ENCODE measurements at regions not wholly inside any gene's neighbourhood (a gene's known extent, or its start where the extent isn't known, plus 50 kb on each side); places are given as distances from the start of the nearest gene placed in this dataset.

DNA sequence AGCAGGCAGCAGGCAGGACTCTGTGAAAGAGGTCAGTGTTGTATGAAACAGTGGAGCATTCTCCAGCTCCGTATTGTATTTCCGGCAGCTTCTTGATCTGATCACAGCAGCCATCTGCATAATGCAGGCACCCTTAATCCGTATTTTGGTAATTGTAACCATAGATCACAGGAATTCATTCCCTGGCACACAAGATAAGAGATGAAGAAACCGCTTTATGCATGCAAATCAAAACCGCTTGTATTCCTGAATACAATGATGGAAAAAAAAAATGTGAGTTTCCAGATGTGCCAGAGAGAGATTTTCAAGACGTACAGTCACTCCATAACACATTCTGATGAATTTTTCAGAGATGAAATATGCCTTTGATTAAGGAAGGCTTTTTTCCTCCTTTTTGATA is 221.3 kb downstream of the ACKR3 start (continued):
- TF ChIP-seq NEUROD1 (IDR thresholded peaks at IDR 0.05; ENCODE audit: borderline replicate concordance, low read depth, low read length, partially characterized antibody): no peak

DNA sequence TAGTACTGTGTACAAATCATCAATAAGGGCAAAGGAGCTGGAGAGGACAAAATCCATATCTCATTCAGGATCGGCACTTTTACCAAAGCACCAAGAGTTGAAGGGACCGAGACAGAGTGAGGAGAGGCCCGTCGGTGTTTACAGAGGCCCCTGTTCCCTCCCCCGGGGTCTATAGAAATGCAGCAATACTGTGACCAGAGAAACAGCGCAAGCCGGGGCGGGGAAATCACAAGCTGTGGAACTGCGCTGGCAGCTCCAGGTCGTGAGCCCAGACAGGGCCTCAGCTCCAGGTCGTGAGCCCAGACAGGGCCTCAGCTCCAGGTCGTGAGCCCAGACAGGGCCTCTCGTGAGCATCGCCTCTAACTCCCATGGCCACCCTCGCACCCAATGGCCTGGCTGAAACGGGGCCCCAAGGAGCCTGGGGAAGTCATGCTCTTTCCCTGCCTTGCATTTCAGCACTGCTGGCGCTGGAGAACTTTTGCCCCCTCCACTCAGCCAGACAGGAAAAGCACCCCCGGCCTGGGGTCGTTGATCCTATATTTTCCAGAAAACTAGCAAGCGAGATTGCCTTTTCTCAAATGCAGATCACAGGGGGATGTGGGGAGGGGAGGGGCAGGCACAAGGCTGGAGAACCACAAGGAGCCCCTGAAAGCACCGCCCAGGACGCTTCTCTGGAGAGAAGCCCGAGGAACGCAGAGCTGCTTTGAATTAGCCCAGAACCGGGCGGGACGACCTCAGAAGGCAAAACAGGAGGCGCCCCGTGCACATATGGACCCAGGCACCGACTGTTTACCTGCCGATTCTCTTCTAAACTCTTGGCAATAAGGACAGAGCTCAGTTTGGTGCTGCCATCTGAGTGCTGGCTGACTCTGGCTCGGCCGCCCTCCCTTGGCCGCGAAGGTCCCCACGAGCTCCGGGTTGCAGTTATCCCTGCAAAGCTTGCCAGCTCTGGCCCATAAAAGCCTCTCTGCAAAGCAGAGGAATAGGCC is 223.7 kb downstream of the ACKR3 start:
- Histone ChIP-seq H3K4me2 (ENCODE audit: insufficient read depth, low read length) (no peak overlapping the region), H4K20me1 (replicated peaks; ENCODE audit: control insufficient read depth, insufficient read depth, low read length) (no peaks in the 10 kb centered on the region), H3K79me2 (ENCODE audit: control insufficient read depth, insufficient read depth, low read length) (no peaks in the 10 kb centered on the region), H3K4me3 (no peak overlapping the region), H3K36me3 (ENCODE audit: control insufficient read depth, insufficient read depth, low read length) (no peaks in the 10 kb centered on the region), H3K4me1 (replicated peaks in 1 of 2; ENCODE audit: control insufficient read depth in 2 of 2, insufficient read depth in 2 of 2, low read length in 2 of 2) (no peaks in the 10 kb centered on the region), H3K9me1 (ENCODE audit: control insufficient read depth, insufficient read depth, low read length) (no peaks in the 10 kb centered on the region), H3K9ac (ENCODE audit: insufficient read depth in 1 of 2, low read depth in 2 of 2, low read length in 2 of 2) (no peak overlapping the region), H3K27ac (ENCODE audit: extremely low read depth, low read depth, low read length) (no peak overlapping the region), H3K27me3 (ENCODE audit: control insufficient read depth in 2 of 2, insufficient read depth in 2 of 2, low read length in 2 of 2) (peaks cover 0 to 7% of the 10 kb centered on the region in 2 experiments; a peak in 1 of 5 replicates), H2AFZ (ENCODE audit: low read depth, low read length) (no peak overlapping the region), H3K9me3 (replicated peaks; ENCODE audit: control insufficient read depth, insufficient read depth, low read depth, low read length) (no peaks in the 10 kb centered on the region)
- in situ Hi-C loops (cut with MboI): no loop called here
- no peak for ATAC-seq
- 4% methylated on average over 30 of the region's 37 CpGs for WGBS (ENCODE audit: insufficient coverage, low coverage, missing lambda C conversion rate)
- BruUV-seq (replicated peaks): no TSS peak
- intact Hi-C loops (cut with micrococcal nuclease): no loop called here
- POLR2A ChIA-PET: interaction anchor here (0.6 kb wide), 1 partner anchor 15 kb away, joined by 5 read pairs; no protein-coding TSS in a partner anchor
- TF ChIP-seq MAFF (IDR thresholded peaks at IDR 0.05; ENCODE audit: low read length): no peak
- TF ChIP-seq, protein P1, sequence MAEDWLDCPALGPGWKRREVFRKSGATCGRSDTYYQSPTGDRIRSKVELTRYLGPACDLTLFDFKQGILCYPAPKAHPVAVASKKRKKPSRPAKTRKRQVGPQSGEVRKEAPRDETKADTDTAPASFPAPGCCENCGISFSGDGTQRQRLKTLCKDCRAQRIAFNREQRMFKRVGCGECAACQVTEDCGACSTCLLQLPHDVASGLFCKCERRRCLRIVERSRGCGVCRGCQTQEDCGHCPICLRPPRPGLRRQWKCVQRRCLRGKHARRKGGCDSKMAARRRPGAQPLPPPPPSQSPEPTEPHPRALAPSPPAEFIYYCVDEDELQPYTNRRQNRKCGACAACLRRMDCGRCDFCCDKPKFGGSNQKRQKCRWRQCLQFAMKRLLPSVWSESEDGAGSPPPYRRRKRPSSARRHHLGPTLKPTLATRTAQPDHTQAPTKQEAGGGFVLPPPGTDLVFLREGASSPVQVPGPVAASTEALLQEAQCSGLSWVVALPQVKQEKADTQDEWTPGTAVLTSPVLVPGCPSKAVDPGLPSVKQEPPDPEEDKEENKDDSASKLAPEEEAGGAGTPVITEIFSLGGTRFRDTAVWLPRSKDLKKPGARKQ (CRISPR knock-in tag; IDR thresholded peaks at IDR 0.05): no peak
- no peak for TF ChIP-seq ZNF316 (IDR thresholded peaks at IDR 0.05)
- TF ChIP-seq TAF9B (IDR thresholded peaks at IDR 0.05; ENCODE audit: partially characterized antibody): no peak
- TF ChIP-seq NR2F6 (CRISPR knock-in tag; IDR thresholded peaks at IDR 0.05): no peak
- TF ChIP-seq, protein P2, sequence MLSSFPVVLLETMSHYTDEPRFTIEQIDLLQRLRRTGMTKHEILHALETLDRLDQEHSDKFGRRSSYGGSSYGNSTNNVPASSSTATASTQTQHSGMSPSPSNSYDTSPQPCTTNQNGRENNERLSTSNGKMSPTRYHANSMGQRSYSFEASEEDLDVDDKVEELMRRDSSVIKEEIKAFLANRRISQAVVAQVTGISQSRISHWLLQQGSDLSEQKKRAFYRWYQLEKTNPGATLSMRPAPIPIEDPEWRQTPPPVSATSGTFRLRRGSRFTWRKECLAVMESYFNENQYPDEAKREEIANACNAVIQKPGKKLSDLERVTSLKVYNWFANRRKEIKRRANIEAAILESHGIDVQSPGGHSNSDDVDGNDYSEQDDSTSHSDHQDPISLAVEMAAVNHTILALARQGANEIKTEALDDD (IDR thresholded peaks at IDR 0.05): no peak
- no peak for TF ChIP-seq ZZZ3 (IDR thresholded peaks at IDR 0.05)
- no peak for TF ChIP-seq FOXK1 (CRISPR knock-in tag; IDR thresholded peaks at IDR 0.05; ENCODE audit: borderline replicate concordance)
- no peak for TF ChIP-seq PRPF4 (IDR thresholded peaks at IDR 0.05; ENCODE audit: insufficient read depth, low read depth, low read length, poor library complexity, severe bottlenecking)
- TF ChIP-seq GABPB1 (CRISPR knock-in tag; IDR thresholded peaks at IDR 0.05): no peak
- TF ChIP-seq ELF2 (CRISPR knock-in tag; IDR thresholded peaks at IDR 0.05): no peak
- TF ChIP-seq, protein P3, sequence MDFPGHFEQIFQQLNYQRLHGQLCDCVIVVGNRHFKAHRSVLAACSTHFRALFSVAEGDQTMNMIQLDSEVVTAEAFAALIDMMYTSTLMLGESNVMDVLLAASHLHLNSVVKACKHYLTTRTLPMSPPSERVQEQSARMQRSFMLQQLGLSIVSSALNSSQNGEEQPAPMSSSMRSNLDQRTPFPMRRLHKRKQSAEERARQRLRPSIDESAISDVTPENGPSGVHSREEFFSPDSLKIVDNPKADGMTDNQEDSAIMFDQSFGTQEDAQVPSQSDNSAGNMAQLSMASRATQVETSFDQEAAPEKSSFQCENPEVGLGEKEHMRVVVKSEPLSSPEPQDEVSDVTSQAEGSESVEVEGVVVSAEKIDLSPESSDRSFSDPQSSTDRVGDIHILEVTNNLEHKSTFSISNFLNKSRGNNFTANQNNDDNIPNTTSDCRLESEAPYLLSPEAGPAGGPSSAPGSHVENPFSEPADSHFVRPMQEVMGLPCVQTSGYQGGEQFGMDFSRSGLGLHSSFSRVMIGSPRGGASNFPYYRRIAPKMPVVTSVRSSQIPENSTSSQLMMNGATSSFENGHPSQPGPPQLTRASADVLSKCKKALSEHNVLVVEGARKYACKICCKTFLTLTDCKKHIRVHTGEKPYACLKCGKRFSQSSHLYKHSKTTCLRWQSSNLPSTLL (IDR thresholded peaks at IDR 0.05): no peak
- DNase-seq (ENCODE audit: extremely low read depth in 1 of 4, low spot score in 3 of 4): no peak
- FAIRE-seq: no peak
- CTCF ChIA-PET (ENCODE audit: low intra/inter-chr PET ratio): no interaction called here

Measured in K562 (cell line).